SK-N-SH treated with all-trans-retinoic acid at 6 μM for 48 hours (cell line): ENCODE measurements at regions not wholly inside any gene's neighbourhood (a gene's known extent, or its start where the extent isn't known, plus 50 kb on each side); places are given as distances from the start of the nearest gene placed in this dataset.

ENCODE experiments used
- ATAC-seq: fragments of 200-7000 bp; cut with Tn5 transposase; 3 replicates; pipeline ENCODE4 v1.9.1; 2020; ENCODE audit warnings: mild to moderate bottlenecking, moderate library complexity
- ARNTL ChIP-seq: fragments of 450-650 bp; formaldehyde crosslinking; IDR thresholded peaks from 2 replicates; pipeline ENCODE4 v1.5.0; 2020; ENCODE audit warnings: low read depth, mild to moderate bottlenecking, moderate library complexity, borderline replicate concordance
- BACH2 ChIP-seq: fragments of 250-450 bp; sonication (Bioruptor Pico); IDR thresholded peaks from 2 replicates; pipeline ENCODE4 v1.9.0; 2021; ENCODE audit warnings: mild to moderate bottlenecking, borderline replicate concordance
- CSDC2 ChIP-seq: fragments of 250-450 bp; sonication (Bioruptor Pico); IDR thresholded peaks from 2 replicates; pipeline ENCODE4 v1.5.0; 2020; ENCODE audit warnings: mild to moderate bottlenecking, moderate library complexity
- CSRNP3 ChIP-seq: fragments of 250-450 bp; sonication (Bioruptor Pico); IDR thresholded peaks from 2 replicates; pipeline ENCODE4 v1.5.1; 2021; ENCODE audit warnings: mild to moderate bottlenecking, moderate library complexity
- ESRRG ChIP-seq: fragments of 250-450 bp; sonication (Bioruptor Pico); IDR thresholded peaks from 2 replicates; pipeline ENCODE4 v1.6.1; 2021; ENCODE audit warnings: mild to moderate bottlenecking
- GLIS3 ChIP-seq: fragments of 250-450 bp; sonication (Bioruptor Pico); IDR thresholded peaks from 2 replicates; pipeline ENCODE4 v1.5.0; 2020; ENCODE audit warnings: mild to moderate bottlenecking, moderate library complexity
- ISL1 ChIP-seq: fragments of 250-450 bp; sonication (Bioruptor Pico); IDR thresholded peaks from 2 replicates; pipeline ENCODE4 v2.1.2; 2022; ENCODE audit warnings: mild to moderate bottlenecking, moderate library complexity
- OSR1 ChIP-seq: fragments of 250-450 bp; sonication (Bioruptor Pico); IDR thresholded peaks from 2 replicates; pipeline ENCODE4 v1.8.0; 2022; ENCODE audit warnings: moderate library complexity, mild to moderate bottlenecking, inconsistent platforms
- PPARA ChIP-seq: fragments of 250-450 bp; sonication (Bioruptor Pico); IDR thresholded peaks from 2 replicates; pipeline ENCODE4 v1.5.0; 2020; ENCODE audit warnings: mild to moderate bottlenecking, borderline replicate concordance
- RARB ChIP-seq: fragments of 250-450 bp; sonication (Bioruptor Pico); IDR thresholded peaks from 2 replicates; pipeline ENCODE4 v1.8.0; 2021; ENCODE audit warnings: mild to moderate bottlenecking, moderate library complexity
- SNAI2 ChIP-seq: fragments of 250-450 bp; sonication (Bioruptor Pico); IDR thresholded peaks from 2 replicates; pipeline ENCODE4 v1.5.0; 2020; ENCODE audit warnings: mild to moderate bottlenecking, moderate library complexity
- TOX ChIP-seq: fragments of 250-450 bp; sonication (Bioruptor Pico); IDR thresholded peaks from 2 replicates; pipeline ENCODE4 v1.8.0; 2021; ENCODE audit warnings: mild to moderate bottlenecking, moderate library complexity, borderline replicate concordance
- ZC3H10 ChIP-seq: fragments of 250-450 bp; sonication (Bioruptor Pico); IDR thresholded peaks from 2 replicates; pipeline ENCODE4 v1.5.1; 2021; ENCODE audit warnings: mild to moderate bottlenecking, moderate library complexity
- ZFP3 ChIP-seq: fragments of 250-450 bp; sonication (Bioruptor Pico); IDR thresholded peaks from 2 replicates; pipeline ENCODE4 v1.5.0; 2020; ENCODE audit warnings: mild to moderate bottlenecking, moderate library complexity
- ZFP30 ChIP-seq: fragments of 450-650 bp; formaldehyde crosslinking; IDR thresholded peaks from 2 replicates; pipeline ENCODE4 v1.5.0; 2022; ENCODE audit warnings: mild to moderate bottlenecking, moderate library complexity
- ZNF565 ChIP-seq: fragments of 450-650 bp; formaldehyde crosslinking; conservative IDR thresholded peaks from 2 replicates; pipeline ENCODE4 v1.5.0; 2020; ENCODE audit warnings: low read depth, mild to moderate bottlenecking, moderate library complexity
- ZNF70 ChIP-seq: fragments of 450-650 bp; formaldehyde crosslinking; IDR thresholded peaks from 2 replicates; pipeline ENCODE4 v1.5.0; 2020; ENCODE audit warnings: mild to moderate bottlenecking, moderate library complexity
- ZNF8 ChIP-seq: fragments of 450-650 bp; formaldehyde crosslinking; IDR thresholded peaks from 2 replicates; pipeline ENCODE4 v1.5.0; 2020; ENCODE audit warnings: mild to moderate bottlenecking, moderate library complexity
- TF ChIP-seq, protein P1 (sequence below): fragments of 250-450 bp; sonication (Bioruptor Pico); IDR thresholded peaks from 2 replicates; pipeline ENCODE4 v1.5.1; 2020; ENCODE audit warnings: low read depth, mild to moderate bottlenecking, moderate library complexity
- TF ChIP-seq, protein P2 (sequence below): fragments of 250-450 bp; sonication (Bioruptor Pico); IDR thresholded peaks from 2 replicates; pipeline ENCODE4 v1.8.0; 2021; ENCODE audit warnings: low read depth, mild to moderate bottlenecking, moderate library complexity, borderline replicate concordance
- TF ChIP-seq, protein P3 (sequence below): fragments of 250-450 bp; sonication (Bioruptor Pico); IDR thresholded peaks from 2 replicates; pipeline ENCODE4 v1.5.0; 2020; ENCODE audit warnings: mild to moderate bottlenecking, moderate library complexity

DNA sequence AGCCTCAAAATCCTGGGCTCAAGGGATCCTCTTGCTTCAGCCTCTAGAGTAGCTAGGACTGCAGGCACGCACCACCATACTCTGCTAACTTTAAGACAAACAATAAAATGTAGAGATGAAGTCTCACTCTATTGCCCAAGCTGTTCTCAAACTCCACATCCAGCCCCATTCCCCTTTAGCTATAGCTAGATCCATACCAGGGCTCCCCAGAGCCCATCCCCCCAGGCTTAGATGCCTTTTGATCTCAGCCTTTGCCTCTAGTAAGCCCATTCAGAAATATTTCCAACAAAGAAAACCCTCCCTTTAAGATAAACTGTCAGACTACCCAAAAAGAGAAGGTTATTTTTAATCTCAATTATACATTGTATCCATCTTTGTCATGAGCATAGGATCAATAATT, 325.4 kb downstream of the CHRM3 start:
- ATAC-seq = no peak
- TF ChIP-seq ZFP30 (CRISPR knock-in tag) (no peak), CSRNP3 (CRISPR knock-in tag) (no peak), ZFP3 (CRISPR knock-in tag) (no peak), ZC3H10 (CRISPR knock-in tag) (no peak), ZNF565 (no peak), ISL1 (CRISPR knock-in tag) (no peak), RARB (no peak), ESRRG (CRISPR knock-in tag) (no peak)
- TF ChIP-seq, protein P1, sequence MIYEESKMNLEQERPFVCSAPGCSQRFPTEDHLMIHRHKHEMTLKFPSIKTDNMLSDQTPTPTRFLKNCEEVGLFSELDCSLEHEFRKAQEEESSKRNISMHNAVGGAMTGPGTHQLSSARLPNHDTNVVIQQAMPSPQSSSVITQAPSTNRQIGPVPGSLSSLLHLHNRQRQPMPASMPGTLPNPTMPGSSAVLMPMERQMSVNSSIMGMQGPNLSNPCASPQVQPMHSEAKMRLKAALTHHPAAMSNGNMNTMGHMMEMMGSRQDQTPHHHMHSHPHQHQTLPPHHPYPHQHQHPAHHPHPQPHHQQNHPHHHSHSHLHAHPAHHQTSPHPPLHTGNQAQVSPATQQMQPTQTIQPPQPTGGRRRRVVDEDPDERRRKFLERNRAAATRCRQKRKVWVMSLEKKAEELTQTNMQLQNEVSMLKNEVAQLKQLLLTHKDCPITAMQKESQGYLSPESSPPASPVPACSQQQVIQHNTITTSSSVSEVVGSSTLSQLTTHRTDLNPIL (CRISPR knock-in tag) = no peak
- TF ChIP-seq, protein P2, sequence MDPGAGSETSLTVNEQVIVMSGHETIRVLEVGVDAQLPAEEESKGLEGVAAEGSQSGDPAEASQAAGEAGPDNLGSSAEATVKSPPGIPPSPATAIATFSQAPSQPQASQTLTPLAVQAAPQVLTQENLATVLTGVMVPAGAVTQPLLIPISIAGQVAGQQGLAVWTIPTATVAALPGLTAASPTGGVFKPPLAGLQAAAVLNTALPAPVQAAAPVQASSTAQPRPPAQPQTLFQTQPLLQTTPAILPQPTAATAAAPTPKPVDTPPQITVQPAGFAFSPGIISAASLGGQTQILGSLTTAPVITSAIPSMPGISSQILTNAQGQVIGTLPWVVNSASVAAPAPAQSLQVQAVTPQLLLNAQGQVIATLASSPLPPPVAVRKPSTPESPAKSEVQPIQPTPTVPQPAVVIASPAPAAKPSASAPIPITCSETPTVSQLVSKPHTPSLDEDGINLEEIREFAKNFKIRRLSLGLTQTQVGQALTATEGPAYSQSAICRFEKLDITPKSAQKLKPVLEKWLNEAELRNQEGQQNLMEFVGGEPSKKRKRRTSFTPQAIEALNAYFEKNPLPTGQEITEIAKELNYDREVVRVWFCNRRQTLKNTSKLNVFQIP (CRISPR knock-in tag) = no peak
- TF ChIP-seq, all 23 proteins: peak for 0

DNA sequence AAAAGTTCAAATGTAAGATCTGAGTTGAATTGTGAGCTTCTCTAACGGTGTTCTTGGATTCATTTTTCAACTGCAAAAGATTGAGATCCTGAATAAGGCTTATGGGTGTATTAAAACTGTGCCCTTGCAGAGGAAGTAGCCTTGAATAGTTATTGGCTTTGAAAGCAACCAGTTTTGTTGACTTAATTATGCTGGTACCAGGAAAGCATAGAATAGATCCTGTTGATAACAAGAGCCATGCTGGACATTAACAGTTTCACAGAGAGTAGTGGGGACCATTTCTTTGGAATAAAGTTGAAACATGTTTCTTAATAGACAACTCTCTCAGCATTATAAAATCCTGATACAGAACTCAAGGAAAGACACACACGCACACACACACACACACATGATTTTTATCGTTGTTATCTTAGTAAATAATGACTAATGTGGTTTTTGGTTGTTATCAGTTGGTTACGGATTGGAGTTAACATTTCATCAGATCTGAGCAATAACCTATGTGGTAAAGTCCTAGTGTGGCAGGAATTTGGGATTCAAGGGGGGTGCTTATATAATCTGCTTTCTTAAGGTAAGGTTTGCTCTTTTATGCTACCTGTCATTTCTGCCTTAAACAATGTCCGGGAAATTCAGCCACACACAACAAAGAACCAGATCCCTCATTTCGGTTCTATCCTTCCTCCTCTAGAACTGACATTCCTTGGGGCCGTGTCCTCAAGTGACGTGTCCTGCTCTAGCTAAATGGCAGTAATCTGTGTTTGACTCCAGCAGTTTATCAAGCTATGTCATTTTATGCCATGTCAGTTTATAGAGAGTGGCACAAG, 330.9 kb downstream of the CHRM3 start:
- TF ChIP-seq ZNF565 (no peak), TOX (no peak), GLIS3 (no peak), ZNF70 (CRISPR knock-in tag) (no peak), BACH2 (no peak), ZC3H10 (CRISPR knock-in tag) (peak; percentile 32; the same call in 1 of the 2 replicates)
- TF ChIP-seq, protein P3, sequence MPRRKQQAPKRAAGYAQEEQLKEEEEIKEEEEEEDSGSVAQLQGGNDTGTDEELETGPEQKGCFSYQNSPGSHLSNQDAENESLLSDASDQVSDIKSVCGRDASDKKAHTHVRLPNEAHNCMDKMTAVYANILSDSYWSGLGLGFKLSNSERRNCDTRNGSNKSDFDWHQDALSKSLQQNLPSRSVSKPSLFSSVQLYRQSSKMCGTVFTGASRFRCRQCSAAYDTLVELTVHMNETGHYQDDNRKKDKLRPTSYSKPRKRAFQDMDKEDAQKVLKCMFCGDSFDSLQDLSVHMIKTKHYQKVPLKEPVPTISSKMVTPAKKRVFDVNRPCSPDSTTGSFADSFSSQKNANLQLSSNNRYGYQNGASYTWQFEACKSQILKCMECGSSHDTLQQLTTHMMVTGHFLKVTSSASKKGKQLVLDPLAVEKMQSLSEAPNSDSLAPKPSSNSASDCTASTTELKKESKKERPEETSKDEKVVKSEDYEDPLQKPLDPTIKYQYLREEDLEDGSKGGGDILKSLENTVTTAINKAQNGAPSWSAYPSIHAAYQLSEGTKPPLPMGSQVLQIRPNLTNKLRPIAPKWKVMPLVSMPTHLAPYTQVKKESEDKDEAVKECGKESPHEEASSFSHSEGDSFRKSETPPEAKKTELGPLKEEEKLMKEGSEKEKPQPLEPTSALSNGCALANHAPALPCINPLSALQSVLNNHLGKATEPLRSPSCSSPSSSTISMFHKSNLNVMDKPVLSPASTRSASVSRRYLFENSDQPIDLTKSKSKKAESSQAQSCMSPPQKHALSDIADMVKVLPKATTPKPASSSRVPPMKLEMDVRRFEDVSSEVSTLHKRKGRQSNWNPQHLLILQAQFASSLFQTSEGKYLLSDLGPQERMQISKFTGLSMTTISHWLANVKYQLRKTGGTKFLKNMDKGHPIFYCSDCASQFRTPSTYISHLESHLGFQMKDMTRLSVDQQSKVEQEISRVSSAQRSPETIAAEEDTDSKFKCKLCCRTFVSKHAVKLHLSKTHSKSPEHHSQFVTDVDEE (CRISPR knock-in tag) = no peak
- TF ChIP-seq, all 23 proteins: peak for 1
- peak; percentile 19; the same call in 1 of the 3 replicates for ATAC-seq

DNA sequence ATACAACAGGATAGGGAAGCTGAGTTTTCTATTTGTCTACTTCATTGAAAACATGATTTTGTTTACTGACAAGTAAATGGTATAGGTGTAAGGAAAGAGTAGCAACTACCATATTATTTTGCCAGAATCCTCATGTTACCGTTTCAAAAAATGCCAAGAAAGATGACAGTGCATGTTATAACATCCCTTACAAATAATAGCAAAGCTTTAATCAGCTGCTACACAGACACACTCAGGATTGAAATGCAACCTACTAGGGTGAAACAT, 331.5 kb downstream of the CHRM3 start:
- ATAC-seq = no peak
- TF ChIP-seq PPARA = no peak
- no peak for TF ChIP-seq CSRNP3 (CRISPR knock-in tag)
- no peak for TF ChIP-seq OSR1 (CRISPR knock-in tag)
- TF ChIP-seq ZFP3 (CRISPR knock-in tag) = no peak
- TF ChIP-seq ZNF565 = no peak
- no peak for TF ChIP-seq TOX

DNA sequence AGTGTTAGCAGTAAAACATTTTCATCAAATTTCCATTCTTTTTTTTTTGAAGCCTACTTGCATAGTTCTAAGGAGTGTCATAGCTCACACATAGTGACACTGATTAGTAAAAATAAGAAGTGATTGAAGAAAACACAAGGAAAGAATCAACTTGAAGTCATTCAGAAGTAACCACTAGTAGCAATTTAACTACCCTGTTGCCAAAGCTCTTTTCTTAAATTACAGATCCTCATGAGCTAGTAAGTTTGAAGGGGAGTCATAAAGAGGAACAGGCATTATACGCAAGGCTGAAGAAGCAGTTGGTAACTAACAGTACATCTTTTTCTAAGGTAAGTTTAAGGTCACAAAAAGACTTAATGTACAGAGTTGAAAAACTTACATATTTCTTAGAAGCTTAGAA, 332.2 kb downstream of the CHRM3 start:
- TF ChIP-seq, protein P1 (CRISPR knock-in tag) = no peak
- no peak for TF ChIP-seq GLIS3
- no peak for TF ChIP-seq ZC3H10 (CRISPR knock-in tag)
- TF ChIP-seq ARNTL (CRISPR knock-in tag) = no peak
- no peak for TF ChIP-seq ZNF565
- TF ChIP-seq ZFP3 (CRISPR knock-in tag) = no peak
- TF ChIP-seq CSDC2 (CRISPR knock-in tag) = no peak
- no peak for TF ChIP-seq ESRRG (CRISPR knock-in tag)
- no peak for TF ChIP-seq CSRNP3 (CRISPR knock-in tag)
- TF ChIP-seq BACH2 = no peak
- TF ChIP-seq RARB = no peak
- no peak for TF ChIP-seq ISL1 (CRISPR knock-in tag)
- no peak for TF ChIP-seq PPARA
- TF ChIP-seq ZFP30 (CRISPR knock-in tag) = no peak
- TF ChIP-seq TOX = no peak
- no peak for TF ChIP-seq SNAI2
- TF ChIP-seq ZNF8 = no peak
- no peak for TF ChIP-seq ZNF70 (CRISPR knock-in tag)
- TF ChIP-seq, protein P2 (CRISPR knock-in tag) = no peak
- ATAC-seq = no peak
